ENCODE measurements at regions not wholly inside any gene's neighbourhood (a gene's known extent, or its start where the extent isn't known, plus 50 kb on each side); places are given as distances from the start of the nearest gene placed in this dataset.

GRCh38 chr15:94079459-94079858 is 151.9 kb upstream of the MCTP2 start:
- TF ChIP-seq POLR2AphosphoS5 (IDR thresholded peaks at IDR 0.05; ENCODE audit: borderline replicate concordance, low read depth, low read length) = no peak
- no peak for TF ChIP-seq EZH2 (IDR thresholded peaks at IDR 0.05)
- TF ChIP-seq FOXP2 (optimal IDR thresholded peaks at IDR 0.05; ENCODE audit: control extremely low read depth, extremely low read length, insufficient read depth) = no peak
- Histone ChIP-seq H3K36me3 (ENCODE audit: insufficient read depth, low read length) (no peaks in the 10 kb centered on the region), H3K27ac (no peak overlapping the region), H3K4me3 (no peak overlapping the region), H3K9ac (ENCODE audit: insufficient read length) (no peak overlapping the region), H3K9me3 (ENCODE audit: low read depth, low read length) (no peaks in the 10 kb centered on the region)
- DNase-seq (ENCODE audit: low read depth, low spot score) = no peak

- Histone ChIP-seq H3K36me3 (ENCODE audit: insufficient read depth, low read length) (no peaks in the 10 kb centered on the region), H3K9ac (ENCODE audit: insufficient read length) (no peak overlapping the region), H3K27ac (no peak overlapping the region), H3K4me3 (no peak overlapping the region), H3K9me3 (ENCODE audit: low read depth, low read length) (no peaks in the 10 kb centered on the region)
- TF ChIP-seq POLR2AphosphoS5 (IDR thresholded peaks at IDR 0.05; ENCODE audit: borderline replicate concordance, low read depth, low read length) = no peak
- TF ChIP-seq FOXP2 (optimal IDR thresholded peaks at IDR 0.05; ENCODE audit: control extremely low read depth, extremely low read length, insufficient read depth) = no peak
- no peak for TF ChIP-seq EZH2 (IDR thresholded peaks at IDR 0.05)
- no peak for DNase-seq (ENCODE audit: low read depth, low spot score)
Observed at GRCh38 chr15:94077938-94078337, 153.4 kb upstream of the MCTP2 start.

DNA sequence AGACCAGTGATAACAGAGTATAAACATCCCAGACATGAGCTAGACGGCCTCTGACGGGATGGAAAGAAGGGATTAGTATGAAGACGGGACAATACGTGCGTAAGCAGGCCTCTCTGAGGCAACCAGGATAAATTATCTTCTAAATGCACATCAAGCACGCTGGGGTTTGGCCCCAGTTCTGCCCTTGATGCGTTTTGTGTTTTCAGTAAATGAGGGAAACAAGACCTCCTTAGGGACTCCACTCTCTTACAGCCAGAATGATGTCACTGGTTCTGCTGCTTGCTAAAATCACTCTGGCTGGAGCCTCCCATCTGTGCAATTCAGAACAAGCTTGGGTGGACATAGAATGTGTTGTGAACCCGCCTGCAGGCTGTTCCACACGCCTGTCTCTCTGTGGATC is 156.0 kb upstream of the MCTP2 start:
- Histone ChIP-seq H3K27ac (no peak overlapping the region), H3K9ac (ENCODE audit: insufficient read length) (no peak overlapping the region), H3K36me3 (ENCODE audit: insufficient read depth, low read length) (no peaks in the 10 kb centered on the region), H3K9me3 (ENCODE audit: low read depth, low read length) (no peaks in the 10 kb centered on the region), H3K4me3 (no peak overlapping the region)
- TF ChIP-seq EZH2 (IDR thresholded peaks at IDR 0.05) = no peak
- TF ChIP-seq FOXP2 (optimal IDR thresholded peaks at IDR 0.05; ENCODE audit: control extremely low read depth, extremely low read length, insufficient read depth) = no peak
- no peak for TF ChIP-seq POLR2AphosphoS5 (IDR thresholded peaks at IDR 0.05; ENCODE audit: borderline replicate concordance, low read depth, low read length)
- no peak for DNase-seq (ENCODE audit: low read depth, low spot score)

GRCh38 chr15:94070356-94071295 is 160.7 kb upstream of the MCTP2 start:
- no peak for DNase-seq (ENCODE audit: low read depth, low spot score)
- H3K9ac ChIP-seq (ENCODE audit: insufficient read length) = peak overlapping the region; percentile 1
- TF ChIP-seq POLR2AphosphoS5 (IDR thresholded peaks at IDR 0.05; ENCODE audit: borderline replicate concordance, low read depth, low read length) = no peak
- TF ChIP-seq EZH2 (IDR thresholded peaks at IDR 0.05) = no peak
- TF ChIP-seq FOXP2 (optimal IDR thresholded peaks at IDR 0.05; ENCODE audit: control extremely low read depth, extremely low read length, insufficient read depth) = no peak
- H3K27ac ChIP-seq = peak overlapping the region; percentile 71; the same call in 1 of the 2 replicates
- H3K9me3 ChIP-seq (ENCODE audit: low read depth, low read length) = no peaks in the 10 kb centered on the region
- no peaks in the 10 kb centered on the region for H3K36me3 ChIP-seq (ENCODE audit: insufficient read depth, low read length)
- peak overlapping the region; percentile 65 for H3K4me3 ChIP-seq

GRCh38 chr15:94069844-94070243 is 161.5 kb upstream of the MCTP2 start:
- peak overlapping the region; percentile 71; the same call in 1 of the 2 replicates for H3K27ac ChIP-seq
- H3K4me3 ChIP-seq = peak overlapping the region; percentile 65
- TF ChIP-seq FOXP2 (optimal IDR thresholded peaks at IDR 0.05; ENCODE audit: control extremely low read depth, extremely low read length, insufficient read depth) (no peak), POLR2AphosphoS5 (IDR thresholded peaks at IDR 0.05; ENCODE audit: borderline replicate concordance, low read depth, low read length) (no peak), EZH2 (IDR thresholded peaks at IDR 0.05) (no peak)
- no peaks in the 10 kb centered on the region for H3K36me3 ChIP-seq (ENCODE audit: insufficient read depth, low read length)
- no peak overlapping the region for H3K9ac ChIP-seq (ENCODE audit: insufficient read length)
- H3K9me3 ChIP-seq (ENCODE audit: low read depth, low read length) = no peaks in the 10 kb centered on the region
- no peak for DNase-seq (ENCODE audit: low read depth, low spot score)

- no peak overlapping the region for H3K4me3 ChIP-seq
- no peak for DNase-seq (ENCODE audit: low read depth, low spot score)
- no peak for TF ChIP-seq EZH2 (IDR thresholded peaks at IDR 0.05)
- TF ChIP-seq POLR2AphosphoS5 (IDR thresholded peaks at IDR 0.05; ENCODE audit: borderline replicate concordance, low read depth, low read length) = no peak
- TF ChIP-seq FOXP2 (optimal IDR thresholded peaks at IDR 0.05; ENCODE audit: control extremely low read depth, extremely low read length, insufficient read depth) = no peak
- H3K27ac ChIP-seq = no peak overlapping the region
- H3K9me3 ChIP-seq (ENCODE audit: low read depth, low read length) = no peaks in the 10 kb centered on the region
- no peaks in the 10 kb centered on the region for H3K36me3 ChIP-seq (ENCODE audit: insufficient read depth, low read length)
- H3K9ac ChIP-seq (ENCODE audit: insufficient read length) = no peak overlapping the region
Observed at GRCh38 chr15:94066811-94067210, 164.6 kb upstream of the MCTP2 start.

- H3K9ac ChIP-seq (ENCODE audit: insufficient read length) = no peak overlapping the region
- H3K9me3 ChIP-seq (ENCODE audit: low read depth, low read length) = no peaks in the 10 kb centered on the region
- H3K36me3 ChIP-seq (ENCODE audit: insufficient read depth, low read length) = no peaks in the 10 kb centered on the region
- TF ChIP-seq EZH2 (IDR thresholded peaks at IDR 0.05) (no peak), POLR2AphosphoS5 (IDR thresholded peaks at IDR 0.05; ENCODE audit: borderline replicate concordance, low read depth, low read length) (no peak), FOXP2 (optimal IDR thresholded peaks at IDR 0.05; ENCODE audit: control extremely low read depth, extremely low read length, insufficient read depth) (no peak)
- no peak overlapping the region for H3K27ac ChIP-seq
- no peak overlapping the region for H3K4me3 ChIP-seq
- DNase-seq (ENCODE audit: low read depth, low spot score) = no peak
Observed at GRCh38 chr15:94066046-94066445, 165.3 kb upstream of the MCTP2 start.

GRCh38 chr15:94064676-94065313 is 166.6 kb upstream of the MCTP2 start:
- Histone ChIP-seq H3K4me3 (no peak overlapping the region), H3K9ac (ENCODE audit: insufficient read length) (no peak overlapping the region), H3K36me3 (ENCODE audit: insufficient read depth, low read length) (no peaks in the 10 kb centered on the region), H3K27ac (no peak overlapping the region), H3K9me3 (ENCODE audit: low read depth, low read length) (no peaks in the 10 kb centered on the region)
- TF ChIP-seq EZH2 (IDR thresholded peaks at IDR 0.05) (no peak), FOXP2 (optimal IDR thresholded peaks at IDR 0.05; ENCODE audit: control extremely low read depth, extremely low read length, insufficient read depth) (no peak), POLR2AphosphoS5 (IDR thresholded peaks at IDR 0.05; ENCODE audit: borderline replicate concordance, low read depth, low read length) (no peak)
- DNase-seq (ENCODE audit: low read depth, low spot score) = no peak

All from SK-N-MC (cell line).